ENCODE measurements at regions not wholly inside any gene's neighbourhood (a gene's known extent, or its start where the extent isn't known, plus 50 kb on each side); places are given as distances from the start of the nearest gene placed in this dataset.
"Not testable (repeated sequence)": the region's sequence is repeated elsewhere in the genome, so short reads cannot be mapped to it uniquely, and the experiment has no call there.

DNA sequence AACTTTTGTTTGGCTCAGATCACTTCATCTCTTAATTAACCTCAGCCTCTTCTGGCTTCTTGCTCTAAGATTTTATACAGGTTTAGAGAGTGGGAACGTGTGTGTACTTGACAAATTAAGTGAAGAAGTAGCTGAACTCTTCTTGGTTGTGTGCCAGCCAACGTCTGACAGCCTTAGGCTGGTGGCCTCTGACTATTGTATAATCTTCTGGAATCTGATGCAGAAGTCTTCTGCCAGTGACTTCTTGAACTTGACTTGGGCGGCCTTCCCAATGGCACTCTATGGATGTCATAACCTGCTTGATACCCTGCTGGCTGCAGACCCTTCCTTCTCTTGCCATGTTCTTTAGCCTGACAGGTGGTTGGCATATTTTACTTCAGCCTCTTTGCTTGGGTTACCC lies 660.5 kb downstream of the DOK5 start:
- Histone ChIP-seq H3K36me3 (ENCODE audit: control insufficient read depth in 3 of 3, insufficient read depth in 3 of 3, low read length in 3 of 3) (no peaks in the 10 kb centered on the region), H3K4me1 (ENCODE audit: control insufficient read depth in 3 of 3, insufficient read depth in 3 of 3, low read length in 3 of 3) (peaks cover 5 to 8% (median 7%) of the 10 kb centered on the region in 3 donors), H3K9me3 (ENCODE audit: control insufficient read depth in 3 of 3, low read length in 3 of 3) (no peaks in the 10 kb centered on the region), H3K9ac (ENCODE audit: low read depth in 1 of 3, low read length in 3 of 3) (no peak overlapping the region), H3K27ac (ENCODE audit: low read depth, low read length) (no peak overlapping the region), H3K27me3 (ENCODE audit: control insufficient read depth in 3 of 3, insufficient read depth in 3 of 3, low read length in 3 of 3) (no peaks in the 10 kb centered on the region), H3K4me3 (ENCODE audit: low read length in 3 of 3) (no peak overlapping the region)

DNA sequence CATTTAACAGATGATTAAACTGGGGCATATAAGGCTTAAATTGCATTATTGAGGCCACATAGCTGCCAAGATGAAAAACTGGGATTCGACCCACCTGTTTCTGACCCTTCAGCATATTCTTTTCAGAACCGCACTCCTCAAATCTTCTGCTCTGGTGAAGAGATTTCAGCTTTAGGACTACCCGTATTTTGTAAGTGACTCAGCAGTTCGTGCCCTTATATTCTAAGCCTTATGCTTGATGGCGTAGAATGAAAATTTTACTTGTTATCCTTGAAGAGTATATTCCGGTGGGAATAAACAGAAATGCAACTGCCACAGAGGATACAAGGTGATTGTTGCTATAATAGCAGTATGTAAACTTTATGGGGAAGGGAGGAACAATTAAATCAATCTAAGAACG lies 657.1 kb downstream of the DOK5 start:
- peaks cover 5 to 8% (median 7%) of the 10 kb centered on the region in 3 donors for H3K4me1 ChIP-seq (ENCODE audit: control insufficient read depth in 3 of 3, insufficient read depth in 3 of 3, low read length in 3 of 3)
- H3K27me3 ChIP-seq (ENCODE audit: control insufficient read depth in 3 of 3, insufficient read depth in 3 of 3, low read length in 3 of 3) = no peaks in the 10 kb centered on the region
- no peak overlapping the region for H3K27ac ChIP-seq (ENCODE audit: low read depth, low read length)
- no peaks in the 10 kb centered on the region for H3K36me3 ChIP-seq (ENCODE audit: control insufficient read depth in 3 of 3, insufficient read depth in 3 of 3, low read length in 3 of 3)
- H3K9me3 ChIP-seq (ENCODE audit: control insufficient read depth in 3 of 3, low read length in 3 of 3) = no peaks in the 10 kb centered on the region
- no peak overlapping the region for H3K4me3 ChIP-seq (ENCODE audit: low read length in 3 of 3)
- H3K9ac ChIP-seq (ENCODE audit: low read depth in 1 of 3, low read length in 3 of 3) = no peak overlapping the region

DNA sequence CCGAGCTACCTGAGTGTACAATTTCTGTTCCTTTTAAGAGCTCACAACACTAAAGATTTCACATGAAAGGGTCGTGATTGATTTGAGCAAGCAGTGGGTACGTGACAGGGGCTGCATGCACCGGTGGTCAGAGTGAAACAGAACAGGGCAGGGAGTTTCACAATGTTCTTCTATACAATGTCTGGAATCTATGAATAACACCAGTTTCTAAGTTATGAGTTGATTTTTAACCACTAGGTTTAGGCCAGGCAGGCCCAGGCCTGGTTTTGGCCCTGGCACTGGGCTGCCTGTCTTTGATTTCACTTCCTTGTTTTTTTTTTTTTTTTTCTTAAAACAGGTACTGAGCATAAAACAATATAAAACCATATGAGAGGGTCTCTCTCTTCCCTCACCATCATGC lies 642.2 kb downstream of the DOK5 start:
- not testable (repeated sequence) for H3K27me3 ChIP-seq (ENCODE audit: control insufficient read depth in 3 of 3, insufficient read depth in 3 of 3, low read length in 3 of 3); H3K27ac ChIP-seq (ENCODE audit: low read depth, low read length); H3K9ac ChIP-seq (ENCODE audit: low read depth in 1 of 3, low read length in 3 of 3); H3K4me1 ChIP-seq (ENCODE audit: control insufficient read depth in 3 of 3, insufficient read depth in 3 of 3, low read length in 3 of 3); H3K9me3 ChIP-seq (ENCODE audit: control insufficient read depth in 3 of 3, low read length in 3 of 3); H3K4me3 ChIP-seq (ENCODE audit: low read length in 3 of 3); H3K36me3 ChIP-seq (ENCODE audit: control insufficient read depth in 3 of 3, insufficient read depth in 3 of 3, low read length in 3 of 3)

DNA sequence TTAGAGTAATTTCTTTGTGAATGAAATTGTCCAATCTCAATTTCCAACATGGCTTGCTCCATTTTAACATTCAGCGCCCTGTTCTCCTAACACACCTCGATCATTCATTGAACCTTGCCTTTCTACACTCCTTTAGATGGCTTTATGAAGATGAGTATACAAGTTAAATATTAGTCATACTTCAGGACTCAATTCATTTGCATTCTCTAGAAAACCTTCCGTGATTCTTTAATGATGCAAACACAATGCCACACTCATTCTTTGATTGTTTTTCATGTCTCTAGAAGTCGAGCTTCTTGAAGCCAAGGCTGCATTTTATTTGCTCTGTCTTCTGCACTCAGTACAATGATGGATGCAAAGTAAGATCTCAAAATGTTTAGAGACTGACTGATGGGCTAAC lies 641.2 kb downstream of the DOK5 start:
- Histone ChIP-seq H3K36me3 (ENCODE audit: control insufficient read depth in 3 of 3, insufficient read depth in 3 of 3, low read length in 3 of 3) (no peaks in the 10 kb centered on the region), H3K4me3 (ENCODE audit: low read length in 3 of 3) (no peak overlapping the region), H3K9me3 (ENCODE audit: control insufficient read depth in 3 of 3, low read length in 3 of 3) (no peaks in the 10 kb centered on the region), H3K9ac (ENCODE audit: low read depth in 1 of 3, low read length in 3 of 3) (no peak overlapping the region), H3K27ac (ENCODE audit: low read depth, low read length) (no peak overlapping the region), H3K4me1 (ENCODE audit: control insufficient read depth in 3 of 3, insufficient read depth in 3 of 3, low read length in 3 of 3) (no peaks in the 10 kb centered on the region), H3K27me3 (ENCODE audit: control insufficient read depth in 3 of 3, insufficient read depth in 3 of 3, low read length in 3 of 3) (no peaks in the 10 kb centered on the region)

DNA sequence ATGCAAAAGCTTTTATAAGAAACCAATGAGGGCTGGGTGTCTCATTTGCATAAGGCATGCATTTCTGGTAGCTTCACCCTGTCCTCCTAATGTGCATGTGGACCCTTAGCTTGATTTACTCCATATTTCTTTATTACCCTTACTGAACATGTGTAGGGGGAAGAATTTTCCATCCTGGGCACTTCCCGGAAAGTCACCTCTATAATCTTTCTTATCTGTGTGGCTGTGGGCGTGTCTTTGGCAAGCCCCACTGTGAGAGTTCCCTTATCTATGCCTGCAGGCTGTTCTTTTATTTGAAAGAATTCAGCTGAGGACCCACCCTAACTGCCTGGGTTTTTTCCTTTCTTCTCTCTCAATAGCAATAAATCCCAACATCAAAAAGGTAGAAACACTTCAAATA lies 627.8 kb downstream of the DOK5 start:
- Histone ChIP-seq H3K36me3 (ENCODE audit: control insufficient read depth in 3 of 3, insufficient read depth in 3 of 3, low read length in 3 of 3) (no peaks in the 10 kb centered on the region), H3K4me3 (ENCODE audit: low read length in 3 of 3) (no peak overlapping the region), H3K27me3 (ENCODE audit: control insufficient read depth in 3 of 3, insufficient read depth in 3 of 3, low read length in 3 of 3) (no peaks in the 10 kb centered on the region), H3K27ac (ENCODE audit: low read depth, low read length) (no peak overlapping the region), H3K9me3 (ENCODE audit: control insufficient read depth in 3 of 3, low read length in 3 of 3) (no peaks in the 10 kb centered on the region), H3K9ac (ENCODE audit: low read depth in 1 of 3, low read length in 3 of 3) (no peak overlapping the region), H3K4me1 (ENCODE audit: control insufficient read depth in 3 of 3, insufficient read depth in 3 of 3, low read length in 3 of 3) (no peaks in the 10 kb centered on the region)

DNA sequence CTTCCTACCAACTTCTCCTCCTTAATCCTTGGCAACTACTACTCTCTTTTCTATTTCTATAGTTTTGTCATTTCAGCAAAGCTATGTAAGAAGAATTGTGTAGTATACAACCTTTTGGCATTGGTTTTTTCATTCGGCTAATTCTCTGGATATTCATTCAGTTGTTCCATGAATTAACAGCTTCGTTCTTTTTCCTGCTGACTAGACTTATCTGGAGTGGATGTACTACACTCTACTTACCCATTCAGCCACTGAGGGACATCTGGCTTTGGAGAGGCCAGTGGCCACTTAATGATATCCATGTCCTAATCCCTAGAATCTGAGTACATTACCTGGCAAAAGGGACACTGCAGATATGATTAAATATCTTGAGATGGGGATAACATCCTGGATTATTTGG lies 623.9 kb downstream of the DOK5 start:
- no peaks in the 10 kb centered on the region for H3K36me3 ChIP-seq (ENCODE audit: control insufficient read depth in 3 of 3, insufficient read depth in 3 of 3, low read length in 3 of 3)
- no peaks in the 10 kb centered on the region for H3K9me3 ChIP-seq (ENCODE audit: control insufficient read depth in 3 of 3, low read length in 3 of 3)
- H3K4me3 ChIP-seq (ENCODE audit: low read length in 3 of 3) = no peak overlapping the region
- H3K27ac ChIP-seq (ENCODE audit: low read depth, low read length) = no peak overlapping the region
- no peaks in the 10 kb centered on the region for H3K27me3 ChIP-seq (ENCODE audit: control insufficient read depth in 3 of 3, insufficient read depth in 3 of 3, low read length in 3 of 3)
- no peaks in the 10 kb centered on the region for H3K4me1 ChIP-seq (ENCODE audit: control insufficient read depth in 3 of 3, insufficient read depth in 3 of 3, low read length in 3 of 3)
- no peak overlapping the region for H3K9ac ChIP-seq (ENCODE audit: low read depth in 1 of 3, low read length in 3 of 3)

DNA sequence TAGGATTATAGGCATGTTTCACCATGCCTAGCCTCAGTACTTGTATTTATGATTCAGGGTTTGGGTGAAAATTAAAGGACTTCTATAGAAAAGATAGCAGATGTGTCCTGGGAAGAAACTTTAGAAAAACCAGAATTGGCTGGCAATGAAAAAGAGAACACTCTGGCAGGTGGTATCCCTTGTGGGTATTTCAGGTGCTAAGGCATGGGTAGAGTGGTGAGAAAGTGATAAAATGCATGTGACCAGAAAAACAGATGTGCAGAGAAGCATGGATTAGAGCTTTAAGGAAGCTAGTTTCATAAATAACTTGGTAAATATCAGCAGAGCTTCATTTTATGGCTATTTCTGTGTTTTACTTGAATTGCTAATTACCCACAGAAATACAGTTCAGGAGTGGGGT lies 622.2 kb downstream of the DOK5 start:
- no peak overlapping the region for H3K9ac ChIP-seq (ENCODE audit: low read depth in 1 of 3, low read length in 3 of 3)

DNA sequence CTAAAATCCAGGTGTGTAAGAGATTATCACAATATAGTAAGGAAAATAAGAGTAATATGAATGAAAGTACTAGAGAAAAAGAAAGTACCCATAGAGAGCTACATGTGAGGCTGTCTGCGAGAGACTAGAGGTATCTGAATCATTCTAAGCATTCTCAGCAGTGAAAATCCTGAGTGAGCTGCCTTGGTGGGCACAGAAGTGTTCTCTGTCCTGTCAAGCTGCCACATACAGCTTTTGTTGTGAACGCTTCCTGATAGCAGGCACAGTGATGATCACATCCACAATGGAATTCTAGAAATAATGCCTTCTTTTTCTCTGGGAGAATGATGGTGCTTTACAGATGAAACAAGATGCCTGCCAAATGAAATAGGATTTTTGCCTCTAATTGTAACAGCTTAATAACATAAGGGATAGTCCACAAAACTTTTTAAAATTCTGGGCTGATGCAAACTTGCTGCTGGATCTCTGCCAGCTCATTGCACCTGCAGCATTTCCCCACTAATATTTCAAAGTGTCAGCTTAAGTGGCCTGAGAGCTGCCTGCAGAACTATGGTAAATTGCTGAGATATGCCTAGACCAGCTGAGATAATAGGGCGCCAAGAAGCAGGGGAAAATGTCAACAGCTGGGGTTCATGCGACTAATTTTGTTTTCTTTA lies 620.5 kb downstream of the DOK5 start:
- Histone ChIP-seq H3K9ac (ENCODE audit: low read depth in 1 of 3, low read length in 3 of 3) (no peak overlapping the region), H3K36me3 (ENCODE audit: control insufficient read depth in 3 of 3, insufficient read depth in 3 of 3, low read length in 3 of 3) (no peaks in the 10 kb centered on the region), H3K27me3 (ENCODE audit: control insufficient read depth in 3 of 3, insufficient read depth in 3 of 3, low read length in 3 of 3) (no peaks in the 10 kb centered on the region), H3K4me3 (ENCODE audit: low read length in 3 of 3) (no peak overlapping the region), H3K27ac (ENCODE audit: low read depth, low read length) (no peak overlapping the region), H3K4me1 (ENCODE audit: control insufficient read depth in 3 of 3, insufficient read depth in 3 of 3, low read length in 3 of 3) (no peaks in the 10 kb centered on the region), H3K9me3 (ENCODE audit: control insufficient read depth in 3 of 3, low read length in 3 of 3) (no peaks in the 10 kb centered on the region)

More for the DNA sequence above, 622.2 kb downstream of the DOK5 start:
- Histone ChIP-seq H3K27me3 (ENCODE audit: control insufficient read depth in 3 of 3, insufficient read depth in 3 of 3, low read length in 3 of 3) (no peaks in the 10 kb centered on the region), H3K4me1 (ENCODE audit: control insufficient read depth in 3 of 3, insufficient read depth in 3 of 3, low read length in 3 of 3) (no peaks in the 10 kb centered on the region), H3K4me3 (ENCODE audit: low read length in 3 of 3) (no peak overlapping the region), H3K36me3 (ENCODE audit: control insufficient read depth in 3 of 3, insufficient read depth in 3 of 3, low read length in 3 of 3) (no peaks in the 10 kb centered on the region), H3K27ac (ENCODE audit: low read depth, low read length) (no peak overlapping the region), H3K9me3 (ENCODE audit: control insufficient read depth in 3 of 3, low read length in 3 of 3) (no peaks in the 10 kb centered on the region)

DNA sequence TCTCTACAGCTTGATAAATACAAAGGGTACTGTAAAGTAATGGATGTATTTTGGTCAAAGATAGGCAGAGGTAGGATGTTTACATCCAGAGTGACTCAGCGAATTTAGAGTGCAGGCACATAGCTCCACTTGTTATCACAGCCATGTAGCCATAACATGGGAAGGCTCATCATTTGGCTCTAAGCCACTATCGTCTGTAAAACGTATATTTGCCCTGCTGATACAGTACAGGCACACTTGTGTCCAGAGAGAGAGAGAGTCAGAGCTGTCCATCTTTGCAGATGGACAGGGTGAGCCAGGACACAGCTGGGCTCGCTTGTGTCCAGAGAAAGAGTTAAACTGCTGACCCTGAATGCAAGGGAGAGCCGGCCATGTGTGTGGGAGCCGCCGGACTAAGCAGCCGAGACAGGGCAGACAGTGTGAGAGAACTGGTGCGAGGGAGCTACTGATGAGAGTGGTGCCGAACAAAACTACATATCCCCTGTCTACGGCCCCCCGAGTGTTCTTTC lies 619.0 kb downstream of the DOK5 start:
- no peak overlapping the region for H3K27ac ChIP-seq (ENCODE audit: low read depth, low read length)
- no peaks in the 10 kb centered on the region for H3K9me3 ChIP-seq (ENCODE audit: control insufficient read depth in 3 of 3, low read length in 3 of 3)
- no peak overlapping the region for H3K9ac ChIP-seq (ENCODE audit: low read depth in 1 of 3, low read length in 3 of 3)
- no peaks in the 10 kb centered on the region for H3K36me3 ChIP-seq (ENCODE audit: control insufficient read depth in 3 of 3, insufficient read depth in 3 of 3, low read length in 3 of 3)
- H3K27me3 ChIP-seq (ENCODE audit: control insufficient read depth in 3 of 3, insufficient read depth in 3 of 3, low read length in 3 of 3) = no peaks in the 10 kb centered on the region
- no peaks in the 10 kb centered on the region for H3K4me1 ChIP-seq (ENCODE audit: control insufficient read depth in 3 of 3, insufficient read depth in 3 of 3, low read length in 3 of 3)
- H3K4me3 ChIP-seq (ENCODE audit: low read length in 3 of 3) = no peak overlapping the region

DNA sequence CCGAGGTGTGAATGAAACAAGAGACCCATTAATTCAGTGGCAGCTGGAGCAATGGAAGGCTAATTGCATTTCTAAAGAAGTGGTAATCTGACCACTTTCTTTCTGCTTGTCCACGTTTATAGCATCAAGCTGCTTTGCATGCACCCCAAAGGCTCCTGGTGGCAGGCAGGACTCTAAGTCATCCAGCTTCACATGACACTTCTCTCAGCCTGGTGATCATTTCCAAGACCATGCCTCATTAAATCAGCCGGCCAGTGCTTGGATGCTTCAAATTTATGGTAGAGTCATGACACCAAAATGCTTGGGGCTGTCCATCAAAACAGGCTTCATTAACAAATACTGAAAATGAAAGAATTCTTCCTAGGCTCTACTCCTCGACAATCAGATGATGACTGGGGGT lies 614.9 kb downstream of the DOK5 start:
- Histone ChIP-seq H3K9me3 (ENCODE audit: control insufficient read depth in 3 of 3, low read length in 3 of 3) (no peaks in the 10 kb centered on the region), H3K4me3 (ENCODE audit: low read length in 3 of 3) (no peak overlapping the region), H3K4me1 (ENCODE audit: control insufficient read depth in 3 of 3, insufficient read depth in 3 of 3, low read length in 3 of 3) (no peaks in the 10 kb centered on the region), H3K36me3 (ENCODE audit: control insufficient read depth in 3 of 3, insufficient read depth in 3 of 3, low read length in 3 of 3) (no peaks in the 10 kb centered on the region), H3K9ac (ENCODE audit: low read depth in 1 of 3, low read length in 3 of 3) (no peak overlapping the region), H3K27ac (ENCODE audit: low read depth, low read length) (no peak overlapping the region), H3K27me3 (ENCODE audit: control insufficient read depth in 3 of 3, insufficient read depth in 3 of 3, low read length in 3 of 3) (no peaks in the 10 kb centered on the region)
